B cell (primary cell): ENCODE measurements at regions not wholly inside any gene's neighbourhood (a gene's known extent, or its start where the extent isn't known, plus 50 kb on each side); places are given as distances from the start of the nearest gene placed in this dataset.

Source experiments
- ATAC-seq: fragments of 200-7000 bp; cut with Tn5 transposase; one replicate; pipeline ENCODE4 v1.10.0; 2021; ENCODE audit warnings: low read depth, mild to moderate bottlenecking, moderate number of reproducible peaks, moderate library complexity
- CTCF ChIA-PET: fragments of 350-600 bp; sonication (Branson Sonifier 250); formaldehyde crosslinking; loops from one replicate; lab custom pipeline; 2021; ENCODE audit warnings: antibody characterized with exemption, inconsistent platforms; lab: Charles Lee
- POLR2A ChIA-PET: fragments of 350-600 bp; sonication (Branson Sonifier 250); formaldehyde crosslinking; loops from one replicate; lab custom pipeline; 2021; ENCODE audit warnings: antibody characterized with exemption; lab: Charles Lee
- DNase-seq: peaks from one replicate; pipeline ENCODE4 v3.0.0; 2013
- H2AFZ ChIP-seq: 2 replicates; pipeline ENCODE4 v1.6.1; 2012; ENCODE audit warnings: mild to moderate bottlenecking, low read depth, low read length; ENCODE audit not compliant: insufficient read depth, poor library complexity, severe bottlenecking
- H3K27ac ChIP-seq, 2 donors: 1 replicate in 1 of 2; 2 replicates in 1 of 2; pipeline ENCODE4 v1.5.1; 2012 to 2013; ENCODE audit warnings: low read length in 2 of 2, mild to moderate bottlenecking in 2 of 2, moderate library complexity in 1 of 2
- H3K27me3 ChIP-seq, 4 experiments: fragments of 200-600 bp in 1 of 4; sonication (generic) in 1 of 4; replicated peaks in 1 of 4; 1 replicate in 2 of 4; 2 replicates in 2 of 4; pipeline versions ENCODE4 v1.6.1 to v1.7.0; 2013 to 2016; ENCODE audit warnings: low read length in 3 of 4, mild to moderate bottlenecking in 2 of 4, mixed read lengths in 1 of 4, moderate library complexity in 1 of 4; ENCODE audit not compliant: insufficient read depth in 4 of 4, control insufficient read depth in 3 of 4; ENCODE audit errors: control extremely low read depth in 1 of 4
- H3K36me3 ChIP-seq, 2 experiments: replicated peaks in 1 of 2; 1 replicate in 1 of 2; 2 replicates in 1 of 2; pipeline versions ENCODE4 v1.6.1 to v1.7.1; 2013; ENCODE audit warnings: low read length in 1 of 2; ENCODE audit not compliant: insufficient read depth in 2 of 2, control insufficient read depth in 1 of 2; ENCODE audit errors: control extremely low read depth in 1 of 2, extremely low read depth in 1 of 2
- H3K4me1 ChIP-seq, 2 donors: fragments of 200-600 bp in 1 of 2; sonication (generic) in 1 of 2; 1 replicate in 1 of 2; 2 replicates in 1 of 2; pipeline versions ENCODE4 v1.5.1 to v1.6.1; 2013 to 2017; ENCODE audit warnings: low read length in 2 of 2; ENCODE audit not compliant: control insufficient read depth in 2 of 2, insufficient read depth in 2 of 2
- H3K4me2 ChIP-seq: replicated peaks from 2 replicates; pipeline ENCODE3; 2012; ENCODE audit warnings: mild to moderate bottlenecking, low read depth, low read length; ENCODE audit not compliant: poor library complexity, severe bottlenecking
- H3K4me3 ChIP-seq, 5 experiments: fragments of 200-600 bp in 1 of 5; sonication (generic) in 1 of 5; 1 replicate in 3 of 5; 2 replicates in 2 of 5; pipeline versions ENCODE4 v1.5.1 to v1.7.0; 2011 to 2016; ENCODE audit warnings: low read length in 4 of 5, mild to moderate bottlenecking in 4 of 5, low read depth in 2 of 5, control low read depth in 1 of 5, moderate library complexity in 1 of 5; ENCODE audit not compliant: insufficient read depth in 1 of 5; ENCODE audit errors: control extremely low read depth in 1 of 5, extremely low read depth in 1 of 5
- H3K79me2 ChIP-seq: fragments of 200-600 bp; sonication (generic); one replicate; pipeline ENCODE4 v1.6.0; 2016; ENCODE audit warnings: low read length; ENCODE audit not compliant: control insufficient read depth, insufficient read depth
- H3K9ac ChIP-seq: fragments of 200-600 bp; sonication (generic); 2 replicates; pipeline ENCODE4 v1.6.1; 2017; ENCODE audit warnings: mild to moderate bottlenecking, low read length, moderate library complexity
- H3K9me3 ChIP-seq, 3 donors: one replicate each; pipeline versions ENCODE4 v1.6.1 to v1.7.1; 2013; ENCODE audit warnings: low read length in 2 of 3; ENCODE audit not compliant: control insufficient read depth in 2 of 3, insufficient read depth in 1 of 3; ENCODE audit errors: control extremely low read depth in 1 of 3
- H4K20me1 ChIP-seq: 2 replicates; pipeline ENCODE4 v1.6.0; 2012; ENCODE audit warnings: mild to moderate bottlenecking, low read length; ENCODE audit not compliant: insufficient read depth, control insufficient read depth, poor library complexity, severe bottlenecking
- H3K27ac Mint-ChIP-seq: one replicate; pipeline ENCODE4 v1.8.0; 2021; ENCODE audit warnings: mixed read lengths
- H3K27me3 Mint-ChIP-seq: one replicate; pipeline ENCODE4 v1.8.0; 2021; ENCODE audit warnings: mixed read lengths
- H3K4me1 Mint-ChIP-seq: one replicate; pipeline ENCODE4 v1.8.0; 2021; ENCODE audit warnings: mixed read lengths
- H3K4me3 Mint-ChIP-seq: one replicate; pipeline ENCODE4 v1.8.0; 2021; ENCODE audit warnings: mixed read lengths
- H3K9me3 Mint-ChIP-seq: one replicate; pipeline ENCODE4 v1.8.0; 2022; ENCODE audit warnings: mixed read lengths; ENCODE audit not compliant: insufficient read depth
- EZH2 ChIP-seq: IDR thresholded peaks from 2 replicates; pipeline ENCODE4 v1.6.1; 2012; ENCODE audit warnings: borderline replicate concordance, low read depth, mild to moderate bottlenecking, moderate library complexity, low read length; ENCODE audit not compliant: insufficient read depth, poor library complexity, severe bottlenecking
- WGBS: methylation state at CpG from one replicate; pipeline ENCODE4 v1.1.5; 2013; ENCODE audit warnings: missing lambda C conversion rate; ENCODE audit not compliant: insufficient coverage; 5-methylcytosine and 5-hydroxymethylcytosine counted together
- intact Hi-C: fragments of 100-400 bp; cut with micrococcal nuclease; formaldehyde crosslinking; loops from one replicate; pipeline ENCODE4 v1.10.0; 2022
- TF ChIP-seq, protein P1 (sequence below): fragments of 200-600 bp; IDR thresholded peaks from one replicate; pipeline ENCODE4 v1.8.0; 2022; ENCODE audit warnings: antibody characterized with exemption, mild to moderate bottlenecking

DNA sequence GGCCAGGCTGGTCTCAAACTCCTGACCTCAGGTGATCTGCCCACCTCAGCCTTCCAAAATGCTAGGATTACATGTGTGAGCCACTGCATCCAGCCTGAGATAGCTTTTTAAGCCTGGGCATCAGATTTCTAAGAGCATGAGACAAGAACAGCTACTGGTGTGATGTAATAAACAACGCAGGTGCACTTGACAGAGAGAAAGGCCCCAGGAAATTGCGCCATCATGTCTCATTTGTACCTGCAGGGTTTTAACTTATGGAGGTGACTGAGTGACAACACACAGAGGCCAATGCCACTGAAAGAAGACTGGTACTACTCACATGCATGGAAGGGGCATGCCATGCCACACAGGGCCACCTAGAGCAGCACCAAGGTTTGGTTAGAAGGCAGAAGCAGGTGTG lies 209.4 kb downstream of the SP3 start:
- CTCF ChIA-PET, result no interaction called here

DNA sequence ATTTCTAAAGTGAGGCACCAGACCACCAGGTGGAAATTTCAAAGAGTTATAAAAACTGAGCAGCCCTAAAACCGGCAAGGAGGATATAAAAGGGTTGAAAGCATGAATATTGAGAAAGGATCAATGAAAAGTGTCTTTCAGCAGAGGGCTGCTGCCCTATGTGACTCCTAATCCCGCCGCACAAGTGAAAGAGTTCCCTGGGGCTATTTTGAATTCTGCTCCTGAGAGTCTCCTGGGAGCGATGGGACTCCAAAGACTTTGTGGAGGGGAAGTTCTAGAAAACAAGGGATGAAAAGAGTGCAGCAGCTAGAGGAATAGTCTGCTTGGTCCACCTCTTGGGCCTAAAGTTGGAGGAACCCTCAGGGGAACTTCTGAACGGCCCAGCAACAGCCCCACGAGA lies 205.2 kb downstream of the SP3 start:
- H3K27ac Mint-ChIP-seq, result no peak overlapping the region
- ChIA-PET CTCF (no interaction called here), POLR2A (no interaction called here)
- DNase-seq (no peak), ATAC-seq (no peak)
- Histone ChIP-seq H3K36me3 (no peaks in the 10 kb centered on the region), H2AFZ (no peak overlapping the region), H3K79me2 (no peaks in the 10 kb centered on the region), H3K27me3 (peaks cover 0 to 5% (median 0%) of the 10 kb centered on the region in 4 experiments), H3K9ac (no peak overlapping the region), H3K4me1 (no peaks in the 10 kb centered on the region), H4K20me1 (no peaks in the 10 kb centered on the region), H3K9me3 (no peaks in the 10 kb centered on the region), H3K4me3 (no peak overlapping the region), H3K4me2 (no peak overlapping the region), H3K27ac (no peak overlapping the region)
- no peaks in the 10 kb centered on the region for H3K9me3 Mint-ChIP-seq
- intact Hi-C loops, result loop anchor here (10.0 kb wide), 1 partner anchor 585 kb away; no protein-coding TSS in a partner anchor
- no peaks in the 10 kb centered on the region for H3K4me1 Mint-ChIP-seq
- peaks cover 6% of the 10 kb centered on the region for H3K27me3 Mint-ChIP-seq
- TF ChIP-seq, protein P1, sequence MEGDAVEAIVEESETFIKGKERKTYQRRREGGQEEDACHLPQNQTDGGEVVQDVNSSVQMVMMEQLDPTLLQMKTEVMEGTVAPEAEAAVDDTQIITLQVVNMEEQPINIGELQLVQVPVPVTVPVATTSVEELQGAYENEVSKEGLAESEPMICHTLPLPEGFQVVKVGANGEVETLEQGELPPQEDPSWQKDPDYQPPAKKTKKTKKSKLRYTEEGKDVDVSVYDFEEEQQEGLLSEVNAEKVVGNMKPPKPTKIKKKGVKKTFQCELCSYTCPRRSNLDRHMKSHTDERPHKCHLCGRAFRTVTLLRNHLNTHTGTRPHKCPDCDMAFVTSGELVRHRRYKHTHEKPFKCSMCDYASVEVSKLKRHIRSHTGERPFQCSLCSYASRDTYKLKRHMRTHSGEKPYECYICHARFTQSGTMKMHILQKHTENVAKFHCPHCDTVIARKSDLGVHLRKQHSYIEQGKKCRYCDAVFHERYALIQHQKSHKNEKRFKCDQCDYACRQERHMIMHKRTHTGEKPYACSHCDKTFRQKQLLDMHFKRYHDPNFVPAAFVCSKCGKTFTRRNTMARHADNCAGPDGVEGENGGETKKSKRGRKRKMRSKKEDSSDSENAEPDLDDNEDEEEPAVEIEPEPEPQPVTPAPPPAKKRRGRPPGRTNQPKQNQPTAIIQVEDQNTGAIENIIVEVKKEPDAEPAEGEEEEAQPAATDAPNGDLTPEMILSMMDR, result no peak
- TF ChIP-seq EZH2, result no peak
- no peak overlapping the region for H3K4me3 Mint-ChIP-seq
- WGBS, result 87% methylated on average over 6 of the region's 6 CpGs

More for the DNA sequence above, 209.4 kb downstream of the SP3 start:
- DNase-seq (no peak), ATAC-seq (no peak)
- H3K27ac ChIP-seq, result no peak overlapping the region
- no peaks in the 10 kb centered on the region for H3K27me3 ChIP-seq
- H3K79me2 ChIP-seq, result no peaks in the 10 kb centered on the region
- H3K36me3 ChIP-seq, result no peaks in the 10 kb centered on the region
- Mint-ChIP-seq H3K27me3 (peaks cover 13% of the 10 kb centered on the region), H3K4me1 (no peaks in the 10 kb centered on the region), H3K27ac (no peak overlapping the region), H3K9me3 (no peaks in the 10 kb centered on the region), H3K4me3 (no peak overlapping the region)
- POLR2A ChIA-PET, result no interaction called here
- no peaks in the 10 kb centered on the region for H3K4me1 ChIP-seq
- no peak overlapping the region for H3K4me2 ChIP-seq
- H3K9ac ChIP-seq, result no peak overlapping the region
- TF ChIP-seq, protein P1, result no peak
- no peak for TF ChIP-seq EZH2
- intact Hi-C loops, result loop anchor here (10.0 kb wide), 1 partner anchor 589 kb away; no protein-coding TSS in a partner anchor
- no peaks in the 10 kb centered on the region for H3K9me3 ChIP-seq
- no peaks in the 10 kb centered on the region for H4K20me1 ChIP-seq
- no peak overlapping the region for H3K4me3 ChIP-seq
- no peak overlapping the region for H2AFZ ChIP-seq
- WGBS, result 100% methylated on average over 2 of the region's 2 CpGs
